Endothelial cell (in vitro differentiated cells): ENCODE measurements at regions not wholly inside any gene's neighbourhood (a gene's known extent, or its start where the extent isn't known, plus 50 kb on each side); places are given as distances from the start of the nearest gene placed in this dataset.

Experiments used
- DNase-seq: peaks from one replicate; pipeline ENCODE4 v3.0.0; 2021; ENCODE audit warnings: low spot score
- H3K27ac Mint-ChIP-seq: one replicate; pipeline ENCODE4 v1.8.0; 2021; ENCODE audit warnings: mixed read lengths, inconsistent platforms; ENCODE audit not compliant: unreplicated experiment
- H3K27me3 Mint-ChIP-seq: one replicate; pipeline ENCODE4 v1.8.0; 2021; ENCODE audit warnings: mild to moderate bottlenecking, moderate library complexity, mixed read lengths, inconsistent platforms; ENCODE audit not compliant: unreplicated experiment
- H3K36me3 Mint-ChIP-seq: one replicate; pipeline ENCODE4 v1.8.0; 2021; ENCODE audit warnings: mild to moderate bottlenecking, low read depth, mixed read lengths, inconsistent platforms; ENCODE audit not compliant: unreplicated experiment
- H3K4me1 Mint-ChIP-seq: one replicate; pipeline ENCODE4 v1.8.0; 2021; ENCODE audit warnings: mild to moderate bottlenecking, mixed read lengths, inconsistent platforms; ENCODE audit not compliant: unreplicated experiment
- H3K4me3 Mint-ChIP-seq: one replicate; pipeline ENCODE4 v1.8.0; 2021; ENCODE audit warnings: mild to moderate bottlenecking, mixed read lengths, inconsistent platforms; ENCODE audit not compliant: unreplicated experiment
- H3K9me3 Mint-ChIP-seq: one replicate; pipeline ENCODE4 v1.8.0; 2021; ENCODE audit warnings: mixed read lengths, inconsistent platforms; ENCODE audit not compliant: unreplicated experiment
- CTCF ChIP-seq: fragments of 200-600 bp; sonication (generic); IDR thresholded peaks from one replicate; pipeline ENCODE4 v1.5.0; 2021; ENCODE audit warnings: antibody characterized with exemption; ENCODE audit not compliant: unreplicated experiment

GRCh38 chr3:24937780-24938179, 443.1 kb upstream of the THRB start:
- no peaks in the 10 kb centered on the region for H3K36me3 Mint-ChIP-seq
- TF ChIP-seq CTCF: no peak
- H3K27ac Mint-ChIP-seq: no peak overlapping the region
- no peak overlapping the region for H3K4me3 Mint-ChIP-seq
- no peaks in the 10 kb centered on the region for H3K9me3 Mint-ChIP-seq
- no peaks in the 10 kb centered on the region for H3K4me1 Mint-ChIP-seq
- no peaks in the 10 kb centered on the region for H3K27me3 Mint-ChIP-seq
- no peak for DNase-seq

GRCh38 chr3:24943961-24944360, 449.3 kb upstream of the THRB start:
- no peak for TF ChIP-seq CTCF
- Mint-ChIP-seq H3K9me3 (no peaks in the 10 kb centered on the region), H3K4me3 (no peak overlapping the region), H3K27me3 (no peaks in the 10 kb centered on the region), H3K36me3 (no peaks in the 10 kb centered on the region), H3K4me1 (no peaks in the 10 kb centered on the region), H3K27ac (no peak overlapping the region)
- DNase-seq: no peak

- no peak for DNase-seq
- H3K4me1 Mint-ChIP-seq: no peaks in the 10 kb centered on the region
- no peaks in the 10 kb centered on the region for H3K27me3 Mint-ChIP-seq
- no peak for TF ChIP-seq CTCF
- no peaks in the 10 kb centered on the region for H3K36me3 Mint-ChIP-seq
- no peak overlapping the region for H3K27ac Mint-ChIP-seq
- no peak overlapping the region for H3K4me3 Mint-ChIP-seq
- H3K9me3 Mint-ChIP-seq: no peaks in the 10 kb centered on the region
Measured at GRCh38 chr3:24944805-24945520, 450.3 kb upstream of the THRB start.

GRCh38 chr3:24945563-24945962, 450.9 kb upstream of the THRB start:
- peaks cover 2% of the 10 kb centered on the region for H3K27me3 Mint-ChIP-seq

More at GRCh38 chr3:24945563-24945962, 450.9 kb upstream of the THRB start:
- Mint-ChIP-seq H3K4me3 (no peak overlapping the region), H3K9me3 (no peaks in the 10 kb centered on the region), H3K27ac (no peak overlapping the region), H3K36me3 (no peaks in the 10 kb centered on the region), H3K4me1 (peaks cover 3% of the 10 kb centered on the region)
- DNase-seq: no peak
- no peak for TF ChIP-seq CTCF
